Epidermal melanocyte (primary cell): ENCODE measurements at regions not wholly inside any gene's neighbourhood (a gene's known extent, or its start where the extent isn't known, plus 50 kb on each side); places are given as distances from the start of the nearest gene placed in this dataset.

ENCODE experiments used
- DNase-seq: peaks from one replicate; pipeline ENCODE4 v3.0.0; 2011; ENCODE audit warnings: low spot score; ENCODE audit not compliant: insufficient read length

DNA sequence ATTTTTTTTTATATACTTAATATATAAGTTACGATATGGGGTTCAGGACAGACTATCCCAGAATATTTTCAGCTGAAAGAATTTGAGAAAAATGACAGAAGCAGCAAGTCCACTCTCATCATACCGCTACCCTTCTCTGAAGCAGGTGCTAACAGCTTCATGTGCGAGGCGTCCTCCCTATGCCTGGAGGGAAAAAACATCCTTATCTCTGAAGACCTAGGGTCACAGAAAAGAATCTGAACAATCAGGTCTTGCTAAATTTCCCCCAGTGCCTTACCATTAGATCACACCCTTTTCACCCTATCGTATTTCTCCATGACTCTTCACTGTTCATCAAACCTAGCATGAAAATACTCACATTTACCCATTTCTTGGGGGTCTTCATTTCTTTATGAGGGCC is 51.9 kb upstream of the CREB1 start:
- DNase-seq, result no peak

DNA sequence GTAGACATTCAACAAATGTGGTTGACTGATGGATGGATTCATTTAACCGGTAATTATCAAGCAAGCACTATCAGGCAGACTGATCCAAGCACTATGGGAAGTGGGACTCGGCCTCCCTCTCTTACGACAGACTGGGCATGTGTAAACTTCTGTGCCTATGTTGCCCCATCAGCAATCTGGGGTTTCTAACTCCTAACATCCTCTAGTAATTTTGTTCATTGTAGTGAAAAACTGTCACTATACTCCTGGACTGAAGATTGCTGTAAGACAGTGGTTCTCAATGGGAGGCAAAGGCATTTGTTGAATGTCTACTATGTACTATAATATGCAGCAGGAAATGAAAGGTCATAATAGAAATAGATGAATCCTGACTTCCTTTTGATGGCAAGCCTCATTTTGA is 51.2 kb upstream of the CREB1 start:
- DNase-seq, result no peak

DNA sequence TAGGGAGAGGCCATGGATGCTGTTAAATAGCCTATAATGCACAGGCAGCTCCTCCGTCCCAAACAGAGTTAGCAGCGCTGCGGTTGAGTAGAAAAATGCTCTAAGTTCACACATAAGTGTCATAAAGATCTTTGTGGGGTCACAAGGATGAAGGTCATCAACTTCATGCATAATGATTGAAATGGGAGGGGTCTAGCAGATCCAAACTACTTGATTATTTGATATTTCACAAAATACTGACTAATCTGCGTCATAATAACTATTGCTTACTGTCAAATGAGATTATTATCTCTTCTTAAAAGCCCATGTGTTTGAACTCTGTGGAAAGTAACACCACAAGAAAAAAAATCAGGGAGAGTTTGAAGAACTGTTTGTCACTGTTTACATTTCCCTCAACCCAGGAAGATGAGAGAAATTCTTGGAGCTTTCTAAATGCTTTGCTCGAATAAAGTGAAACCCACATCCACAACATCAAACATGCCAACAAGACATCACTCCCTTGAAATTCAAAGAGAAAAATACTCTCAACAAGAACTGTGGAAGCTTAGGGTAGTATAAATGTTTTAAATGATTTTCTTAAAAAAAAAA is 50.5 kb upstream of the CREB1 start:
- DNase-seq, result no peak
